Hepatocyte (in vitro differentiated cells): ENCODE measurements at regions not wholly inside any gene's neighbourhood (a gene's known extent, or its start where the extent isn't known, plus 50 kb on each side); places are given as distances from the start of the nearest gene placed in this dataset.

Source experiments
- EZH2 ChIP-seq: fragments of 200-600 bp; sonication (generic); IDR thresholded peaks from 2 replicates; pipeline ENCODE4 v1.6.1; 2016; ENCODE audit warnings: antibody characterized with exemption, mild to moderate bottlenecking, borderline replicate concordance
- EZH2phosphoT487 ChIP-seq: fragments of 200-600 bp; sonication (generic); IDR thresholded peaks from one replicate; pipeline ENCODE4 v1.6.1; 2018; ENCODE audit warnings: antibody characterized with exemption, mild to moderate bottlenecking, low read depth, moderate library complexity; ENCODE audit not compliant: unreplicated experiment, severe bottlenecking
- TF ChIP-seq, protein P1 (sequence below): fragments of 200-600 bp; sonication (generic); IDR thresholded peaks from 2 replicates; pipeline ENCODE4 v1.5.1; 2016; ENCODE audit warnings: antibody characterized with exemption, mild to moderate bottlenecking; ENCODE audit not compliant: poor library complexity

DNA sequence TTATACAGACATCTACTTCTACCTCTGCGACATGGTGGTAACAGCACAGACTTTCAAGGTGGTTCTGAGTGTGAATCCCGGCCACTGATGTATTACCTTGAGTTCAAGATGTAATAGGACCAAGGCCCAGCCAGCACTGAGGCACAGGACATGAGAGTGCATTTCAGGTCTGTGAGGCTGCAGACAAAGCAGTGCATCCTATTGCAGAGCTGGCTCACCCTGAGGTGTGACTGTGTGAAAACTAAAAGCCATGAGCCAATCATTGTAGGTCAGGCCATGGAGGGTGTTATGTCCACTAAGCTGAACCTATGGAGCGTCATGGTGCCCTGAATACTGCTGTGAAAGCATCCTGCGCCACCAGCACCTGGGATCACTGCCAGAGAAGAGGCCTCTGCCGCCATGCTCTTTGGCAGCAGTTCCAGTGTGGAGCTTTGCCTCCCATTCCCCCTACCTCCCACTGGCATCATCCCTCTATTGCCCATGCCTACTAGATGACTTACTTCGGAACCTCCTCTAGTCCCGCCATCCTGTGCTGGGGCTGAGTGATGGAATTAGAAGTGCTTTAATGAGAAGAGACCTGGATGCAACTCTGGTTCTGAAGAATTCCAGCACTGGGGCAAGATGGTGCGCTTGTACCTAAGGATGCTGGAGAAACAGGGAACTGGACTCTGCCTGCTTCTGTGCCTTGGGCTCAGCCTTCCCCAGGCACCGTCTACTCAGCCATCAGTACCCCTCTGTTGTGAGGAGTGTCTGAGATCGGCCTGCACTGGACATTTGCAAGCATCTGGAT, 112.0 kb upstream of the RMDN2 start:
- TF ChIP-seq, protein P1, sequence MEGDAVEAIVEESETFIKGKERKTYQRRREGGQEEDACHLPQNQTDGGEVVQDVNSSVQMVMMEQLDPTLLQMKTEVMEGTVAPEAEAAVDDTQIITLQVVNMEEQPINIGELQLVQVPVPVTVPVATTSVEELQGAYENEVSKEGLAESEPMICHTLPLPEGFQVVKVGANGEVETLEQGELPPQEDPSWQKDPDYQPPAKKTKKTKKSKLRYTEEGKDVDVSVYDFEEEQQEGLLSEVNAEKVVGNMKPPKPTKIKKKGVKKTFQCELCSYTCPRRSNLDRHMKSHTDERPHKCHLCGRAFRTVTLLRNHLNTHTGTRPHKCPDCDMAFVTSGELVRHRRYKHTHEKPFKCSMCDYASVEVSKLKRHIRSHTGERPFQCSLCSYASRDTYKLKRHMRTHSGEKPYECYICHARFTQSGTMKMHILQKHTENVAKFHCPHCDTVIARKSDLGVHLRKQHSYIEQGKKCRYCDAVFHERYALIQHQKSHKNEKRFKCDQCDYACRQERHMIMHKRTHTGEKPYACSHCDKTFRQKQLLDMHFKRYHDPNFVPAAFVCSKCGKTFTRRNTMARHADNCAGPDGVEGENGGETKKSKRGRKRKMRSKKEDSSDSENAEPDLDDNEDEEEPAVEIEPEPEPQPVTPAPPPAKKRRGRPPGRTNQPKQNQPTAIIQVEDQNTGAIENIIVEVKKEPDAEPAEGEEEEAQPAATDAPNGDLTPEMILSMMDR = no peak
- TF ChIP-seq EZH2phosphoT487 = no peak
- TF ChIP-seq EZH2 = no peak
